ENCODE measurements at regions not wholly inside any gene's neighbourhood (a gene's known extent, or its start where the extent isn't known, plus 50 kb on each side); places are given as distances from the start of the nearest gene placed in this dataset.
"Not testable (repeated sequence)": the region's sequence is repeated elsewhere in the genome, so short reads cannot be mapped to it uniquely, and the experiment has no call there.

- Histone ChIP-seq H3K4me1 (ENCODE audit: insufficient read depth, low read length, poor library complexity, severe bottlenecking) (no peaks in the 10 kb centered on the region), H3K36me3 (ENCODE audit: insufficient read depth, low read length) (no peaks in the 10 kb centered on the region), H3K9me2 (ENCODE audit: insufficient read depth, low read length) (no peaks in the 10 kb centered on the region), H3K79me2 (ENCODE audit: insufficient read depth, low read depth, low read length) (no peaks in the 10 kb centered on the region), H2AFZ (ENCODE audit: low read length) (no peak overlapping the region), H3K4me3 (ENCODE audit: low read depth, low read length, poor library complexity, severe bottlenecking) (no peak overlapping the region), H3K27ac (ENCODE audit: low read depth, low read length, poor library complexity, severe bottlenecking) (no peak overlapping the region), H3K4me2 (ENCODE audit: low read length) (no peak overlapping the region), H4K20me1 (ENCODE audit: insufficient read depth, low read length) (no peaks in the 10 kb centered on the region), H3K9me3 (ENCODE audit: low read length) (no peaks in the 10 kb centered on the region)
- TF ChIP-seq CTCF (conservative IDR thresholded peaks at IDR 0.05; ENCODE audit: low read length) (no peak), EZH2phosphoT487 (IDR thresholded peaks at IDR 0.05; ENCODE audit: borderline replicate concordance, low read depth, low read length) (no peak)
- ChIA-PET CTCF (ENCODE audit: unreplicated experiment) (no interaction called here), POLR2A (no interaction called here)
- BruUV-seq (replicated peaks): no TSS peak
- intact Hi-C loops (cut with micrococcal nuclease; ENCODE audit: unreplicated experiment): no loop called here
- DNase-seq (ENCODE audit: low spot score): no peak
These were observed 239.3 kb downstream of the RAB11FIP2 start for GRCh38 chr10:117807441-117807840.

DNA sequence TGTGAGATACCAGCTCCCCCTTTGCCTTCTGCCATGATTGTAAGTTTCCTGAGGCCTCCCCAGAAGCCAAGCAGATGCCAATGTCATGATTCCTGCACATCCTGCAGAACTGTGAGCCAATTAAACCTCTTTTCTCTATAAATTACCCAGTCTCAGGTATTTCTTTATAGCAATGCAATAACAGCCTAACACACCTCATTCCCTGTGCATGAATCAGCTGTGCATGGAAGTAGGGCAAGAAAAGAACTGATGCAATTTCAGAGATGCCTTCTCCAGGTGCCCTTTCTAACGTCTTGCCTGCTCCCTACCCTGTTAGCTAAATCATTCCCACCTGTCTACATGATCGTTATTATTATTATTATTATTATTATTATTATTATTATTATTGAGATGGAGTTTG lies 230.9 kb downstream of the RAB11FIP2 start:
- H3K9me3 ChIP-seq (ENCODE audit: low read length); H3K27ac ChIP-seq (ENCODE audit: low read depth, low read length, poor library complexity, severe bottlenecking); H3K9me2 ChIP-seq (ENCODE audit: insufficient read depth, low read length); H3K4me2 ChIP-seq (ENCODE audit: low read length); intact Hi-C loops (cut with micrococcal nuclease; ENCODE audit: unreplicated experiment); H4K20me1 ChIP-seq (ENCODE audit: insufficient read depth, low read length); H2AFZ ChIP-seq (ENCODE audit: low read length); H3K79me2 ChIP-seq (ENCODE audit: insufficient read depth, low read depth, low read length); H3K4me1 ChIP-seq (ENCODE audit: insufficient read depth, low read length, poor library complexity, severe bottlenecking); CTCF ChIA-PET (ENCODE audit: unreplicated experiment); BruUV-seq (replicated peaks); H3K4me3 ChIP-seq (ENCODE audit: low read depth, low read length, poor library complexity, severe bottlenecking); POLR2A ChIA-PET; DNase-seq (ENCODE audit: low spot score); H3K36me3 ChIP-seq (ENCODE audit: insufficient read depth, low read length): not testable (repeated sequence)

GRCh38 chr10:117817116-117817515 lies 229.6 kb downstream of the RAB11FIP2 start:
- no peaks in the 10 kb centered on the region for H3K4me1 ChIP-seq (ENCODE audit: insufficient read depth, low read length, poor library complexity, severe bottlenecking)
- no peaks in the 10 kb centered on the region for H3K9me2 ChIP-seq (ENCODE audit: insufficient read depth, low read length)
- H3K79me2 ChIP-seq (ENCODE audit: insufficient read depth, low read depth, low read length): no peaks in the 10 kb centered on the region
- H2AFZ ChIP-seq (ENCODE audit: low read length): no peak overlapping the region
- no peak overlapping the region for H3K4me2 ChIP-seq (ENCODE audit: low read length)
- no peaks in the 10 kb centered on the region for H4K20me1 ChIP-seq (ENCODE audit: insufficient read depth, low read length)
- no TSS peak for BruUV-seq (replicated peaks)
- H3K9me3 ChIP-seq (ENCODE audit: low read length): no peaks in the 10 kb centered on the region
- no peak for DNase-seq (ENCODE audit: low spot score)
- ChIA-PET POLR2A (no interaction called here), CTCF (ENCODE audit: unreplicated experiment) (no interaction called here)
- no peaks in the 10 kb centered on the region for H3K36me3 ChIP-seq (ENCODE audit: insufficient read depth, low read length)
- no peak for TF ChIP-seq CTCF (conservative IDR thresholded peaks at IDR 0.05; ENCODE audit: low read length)
- TF ChIP-seq EZH2phosphoT487 (IDR thresholded peaks at IDR 0.05; ENCODE audit: borderline replicate concordance, low read depth, low read length): no peak
- no peak overlapping the region for H3K4me3 ChIP-seq (ENCODE audit: low read depth, low read length, poor library complexity, severe bottlenecking)
- no peak overlapping the region for H3K27ac ChIP-seq (ENCODE audit: low read depth, low read length, poor library complexity, severe bottlenecking)
- intact Hi-C loops (cut with micrococcal nuclease; ENCODE audit: unreplicated experiment): no loop called here
